H1 (cell line): ENCODE measurements at regions not wholly inside any gene's neighbourhood (a gene's known extent, or its start where the extent isn't known, plus 50 kb on each side); places are given as distances from the start of the nearest gene placed in this dataset.

Experiments used
- CBX5 ChIP-seq: fragments of 300-800, 300-1000 bp; sonication (generic); IDR thresholded peaks from 2 replicates; pipeline ENCODE4 v1.7.1; 2016; ENCODE audit warnings: antibody characterized with exemption, low read length, low read depth
- JUN ChIP-seq: IDR thresholded peaks from 2 replicates; pipeline ENCODE4 v1.6.1; 2011; ENCODE audit warnings: low read depth, mild to moderate bottlenecking, improper control_type of control experiment, low read length
- KDM1A ChIP-seq: fragments of 200-600, 300-600 bp; sonication (generic); IDR thresholded peaks from 2 replicates; pipeline ENCODE4 v1.7.1; 2016; ENCODE audit warnings: mild to moderate bottlenecking, low read length, borderline replicate concordance
- SAP30 ChIP-seq: fragments of 300-600 bp; sonication (generic); IDR thresholded peaks from 2 replicates; pipeline ENCODE4 v1.7.1; 2012; ENCODE audit warnings: low read length, moderate library complexity, mild to moderate bottlenecking, inconsistent platforms; ENCODE audit not compliant: insufficient read depth, insufficient replicate concordance
- SIN3A ChIP-seq, 2 experiments: IDR thresholded peaks in 1 of 2; conservative IDR thresholded peaks in 1 of 2; 2 replicates each; pipeline ENCODE4 v1.6.1; 2011 to 2012; ENCODE audit warnings: low read length in 2 of 2, improper control_type of control experiment in 1 of 2, low read depth in 1 of 2, mild to moderate bottlenecking in 1 of 2
- TF ChIP-seq, protein P1 (sequence below): fragments of 300-600 bp; sonication (generic); IDR thresholded peaks from 2 replicates; pipeline ENCODE4 v1.7.1; 2012; ENCODE audit warnings: low read length, moderate library complexity, mild to moderate bottlenecking, inconsistent platforms; ENCODE audit not compliant: insufficient replicate concordance

GRCh38 chr2:212737392-212738172, 199.0 kb upstream of the ERBB4 start (continued):
- TF ChIP-seq, protein P1, sequence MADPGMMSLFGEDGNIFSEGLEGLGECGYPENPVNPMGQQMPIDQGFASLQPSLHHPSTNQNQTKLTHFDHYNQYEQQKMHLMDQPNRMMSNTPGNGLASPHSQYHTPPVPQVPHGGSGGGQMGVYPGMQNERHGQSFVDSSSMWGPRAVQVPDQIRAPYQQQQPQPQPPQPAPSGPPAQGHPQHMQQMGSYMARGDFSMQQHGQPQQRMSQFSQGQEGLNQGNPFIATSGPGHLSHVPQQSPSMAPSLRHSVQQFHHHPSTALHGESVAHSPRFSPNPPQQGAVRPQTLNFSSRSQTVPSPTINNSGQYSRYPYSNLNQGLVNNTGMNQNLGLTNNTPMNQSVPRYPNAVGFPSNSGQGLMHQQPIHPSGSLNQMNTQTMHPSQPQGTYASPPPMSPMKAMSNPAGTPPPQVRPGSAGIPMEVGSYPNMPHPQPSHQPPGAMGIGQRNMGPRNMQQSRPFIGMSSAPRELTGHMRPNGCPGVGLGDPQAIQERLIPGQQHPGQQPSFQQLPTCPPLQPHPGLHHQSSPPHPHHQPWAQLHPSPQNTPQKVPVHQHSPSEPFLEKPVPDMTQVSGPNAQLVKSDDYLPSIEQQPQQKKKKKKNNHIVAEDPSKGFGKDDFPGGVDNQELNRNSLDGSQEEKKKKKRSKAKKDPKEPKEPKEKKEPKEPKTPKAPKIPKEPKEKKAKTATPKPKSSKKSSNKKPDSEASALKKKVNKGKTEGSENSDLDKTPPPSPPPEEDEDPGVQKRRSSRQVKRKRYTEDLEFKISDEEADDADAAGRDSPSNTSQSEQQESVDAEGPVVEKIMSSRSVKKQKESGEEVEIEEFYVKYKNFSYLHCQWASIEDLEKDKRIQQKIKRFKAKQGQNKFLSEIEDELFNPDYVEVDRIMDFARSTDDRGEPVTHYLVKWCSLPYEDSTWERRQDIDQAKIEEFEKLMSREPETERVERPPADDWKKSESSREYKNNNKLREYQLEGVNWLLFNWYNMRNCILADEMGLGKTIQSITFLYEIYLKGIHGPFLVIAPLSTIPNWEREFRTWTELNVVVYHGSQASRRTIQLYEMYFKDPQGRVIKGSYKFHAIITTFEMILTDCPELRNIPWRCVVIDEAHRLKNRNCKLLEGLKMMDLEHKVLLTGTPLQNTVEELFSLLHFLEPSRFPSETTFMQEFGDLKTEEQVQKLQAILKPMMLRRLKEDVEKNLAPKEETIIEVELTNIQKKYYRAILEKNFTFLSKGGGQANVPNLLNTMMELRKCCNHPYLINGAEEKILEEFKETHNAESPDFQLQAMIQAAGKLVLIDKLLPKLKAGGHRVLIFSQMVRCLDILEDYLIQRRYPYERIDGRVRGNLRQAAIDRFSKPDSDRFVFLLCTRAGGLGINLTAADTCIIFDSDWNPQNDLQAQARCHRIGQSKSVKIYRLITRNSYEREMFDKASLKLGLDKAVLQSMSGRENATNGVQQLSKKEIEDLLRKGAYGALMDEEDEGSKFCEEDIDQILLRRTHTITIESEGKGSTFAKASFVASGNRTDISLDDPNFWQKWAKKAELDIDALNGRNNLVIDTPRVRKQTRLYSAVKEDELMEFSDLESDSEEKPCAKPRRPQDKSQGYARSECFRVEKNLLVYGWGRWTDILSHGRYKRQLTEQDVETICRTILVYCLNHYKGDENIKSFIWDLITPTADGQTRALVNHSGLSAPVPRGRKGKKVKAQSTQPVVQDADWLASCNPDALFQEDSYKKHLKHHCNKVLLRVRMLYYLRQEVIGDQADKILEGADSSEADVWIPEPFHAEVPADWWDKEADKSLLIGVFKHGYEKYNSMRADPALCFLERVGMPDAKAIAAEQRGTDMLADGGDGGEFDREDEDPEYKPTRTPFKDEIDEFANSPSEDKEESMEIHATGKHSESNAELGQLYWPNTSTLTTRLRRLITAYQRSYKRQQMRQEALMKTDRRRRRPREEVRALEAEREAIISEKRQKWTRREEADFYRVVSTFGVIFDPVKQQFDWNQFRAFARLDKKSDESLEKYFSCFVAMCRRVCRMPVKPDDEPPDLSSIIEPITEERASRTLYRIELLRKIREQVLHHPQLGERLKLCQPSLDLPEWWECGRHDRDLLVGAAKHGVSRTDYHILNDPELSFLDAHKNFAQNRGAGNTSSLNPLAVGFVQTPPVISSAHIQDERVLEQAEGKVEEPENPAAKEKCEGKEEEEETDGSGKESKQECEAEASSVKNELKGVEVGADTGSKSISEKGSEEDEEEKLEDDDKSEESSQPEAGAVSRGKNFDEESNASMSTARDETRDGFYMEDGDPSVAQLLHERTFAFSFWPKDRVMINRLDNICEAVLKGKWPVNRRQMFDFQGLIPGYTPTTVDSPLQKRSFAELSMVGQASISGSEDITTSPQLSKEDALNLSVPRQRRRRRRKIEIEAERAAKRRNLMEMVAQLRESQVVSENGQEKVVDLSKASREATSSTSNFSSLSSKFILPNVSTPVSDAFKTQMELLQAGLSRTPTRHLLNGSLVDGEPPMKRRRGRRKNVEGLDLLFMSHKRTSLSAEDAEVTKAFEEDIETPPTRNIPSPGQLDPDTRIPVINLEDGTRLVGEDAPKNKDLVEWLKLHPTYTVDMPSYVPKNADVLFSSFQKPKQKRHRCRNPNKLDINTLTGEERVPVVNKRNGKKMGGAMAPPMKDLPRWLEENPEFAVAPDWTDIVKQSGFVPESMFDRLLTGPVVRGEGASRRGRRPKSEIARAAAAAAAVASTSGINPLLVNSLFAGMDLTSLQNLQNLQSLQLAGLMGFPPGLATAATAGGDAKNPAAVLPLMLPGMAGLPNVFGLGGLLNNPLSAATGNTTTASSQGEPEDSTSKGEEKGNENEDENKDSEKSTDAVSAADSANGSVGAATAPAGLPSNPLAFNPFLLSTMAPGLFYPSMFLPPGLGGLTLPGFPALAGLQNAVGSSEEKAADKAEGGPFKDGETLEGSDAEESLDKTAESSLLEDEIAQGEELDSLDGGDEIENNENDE = no peak
- TF ChIP-seq KDM1A (no peak), SIN3A (conservative IDR thresholded peaks at IDR 0.05 in 1 of 2, IDR thresholded peaks at IDR 0.05 in 1 of 2; ENCODE audit: low read depth in 1 of 2, low read length in 2 of 2) (no peak), JUN (no peak), CBX5 (no peak), SAP30 (no peak)
- TF ChIP-seq, all 59 proteins: peak for 0
